Renal pelvis (tissue), 1 donor: ENCODE measurements at regions not wholly inside any gene's neighbourhood (a gene's known extent, or its start where the extent isn't known, plus 50 kb on each side); places are given as distances from the start of the nearest gene placed in this dataset.
"Not testable (repeated sequence)": the region's sequence is repeated elsewhere in the genome, so short reads cannot be mapped to it uniquely, and the experiment has no call there.

ENCODE experiments used
- DNase-seq: peaks from one replicate; pipeline ENCODE4 v3.0.0-alpha.2; 2013

DNA sequence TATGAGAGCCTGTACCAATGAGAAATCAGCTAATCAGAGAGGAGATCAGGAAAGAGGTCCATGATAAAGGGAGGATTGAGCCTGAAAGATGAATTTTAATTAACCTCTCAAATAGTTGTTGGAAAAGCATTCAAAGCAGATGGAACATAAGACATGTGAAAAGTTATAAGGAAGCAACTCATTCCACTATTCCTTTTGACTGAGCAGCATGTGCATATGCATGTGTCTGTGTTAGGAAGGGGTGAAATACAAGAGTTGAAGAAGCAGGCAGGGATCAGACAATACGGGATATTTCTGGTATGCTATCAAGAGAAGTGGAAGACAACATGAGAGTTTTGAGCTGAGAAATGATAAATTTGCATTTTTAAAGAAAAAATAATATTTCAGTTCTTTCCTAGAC is 624.8 kb upstream of the PTCHD4 start:
- DNase-seq = no peak

DNA sequence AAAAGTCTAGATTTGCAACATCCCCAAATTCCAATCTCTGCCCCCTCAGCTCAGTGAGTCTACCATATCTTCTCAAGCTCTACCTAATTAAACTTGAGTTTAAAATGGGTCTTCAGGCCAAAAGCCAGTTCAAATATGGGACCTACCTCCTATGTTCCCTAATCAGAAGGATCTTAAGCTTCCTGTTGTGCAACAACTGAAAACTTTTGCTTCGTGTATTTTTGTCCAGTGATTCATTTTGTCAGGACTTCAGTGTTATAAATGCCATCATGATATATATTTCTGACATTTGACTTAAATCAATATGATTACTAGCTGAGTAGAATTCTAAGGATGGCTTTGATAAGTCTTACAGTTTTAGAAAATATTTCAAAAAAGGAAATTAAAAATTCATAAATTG is 622.6 kb upstream of the PTCHD4 start:
- no peak for DNase-seq

DNA sequence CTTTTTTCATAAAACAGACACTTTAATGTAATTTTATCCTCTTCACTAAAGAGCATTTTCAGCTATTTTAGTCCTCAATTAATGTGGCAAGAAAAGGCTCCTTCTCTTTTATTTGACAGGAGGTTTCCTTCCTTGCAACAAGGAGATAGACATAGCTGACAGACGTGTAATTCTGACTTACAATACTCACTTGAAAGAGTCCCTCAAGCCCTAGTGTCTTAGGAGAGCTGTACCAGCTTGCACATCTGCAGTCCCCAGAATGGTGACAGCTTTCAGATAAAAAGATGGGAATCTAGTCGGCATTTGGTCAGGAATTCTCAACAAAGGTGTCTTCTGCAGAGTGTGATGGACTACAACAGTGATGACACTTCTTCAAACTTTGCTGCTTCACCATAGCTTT is 603.7 kb upstream of the PTCHD4 start:
- DNase-seq = no peak

DNA sequence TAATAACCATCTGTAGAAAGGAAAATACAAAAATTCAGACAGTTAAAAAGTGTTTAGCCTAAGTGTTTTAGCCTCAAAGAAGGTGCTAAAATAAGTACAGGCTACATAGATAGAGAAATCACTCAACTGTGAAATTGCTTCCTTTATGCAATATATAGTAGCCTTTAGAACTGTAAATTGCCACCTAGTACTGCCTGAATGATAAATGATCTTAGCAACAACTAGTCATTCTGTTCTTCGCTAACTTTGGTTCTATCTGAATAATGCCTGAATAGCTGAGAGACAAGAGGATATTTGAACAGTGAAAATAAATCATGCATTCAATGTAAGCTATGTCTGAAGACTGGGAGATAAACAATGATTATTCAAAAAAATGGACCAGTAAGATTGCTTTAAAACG is 603.3 kb upstream of the PTCHD4 start:
- DNase-seq = no peak

DNA sequence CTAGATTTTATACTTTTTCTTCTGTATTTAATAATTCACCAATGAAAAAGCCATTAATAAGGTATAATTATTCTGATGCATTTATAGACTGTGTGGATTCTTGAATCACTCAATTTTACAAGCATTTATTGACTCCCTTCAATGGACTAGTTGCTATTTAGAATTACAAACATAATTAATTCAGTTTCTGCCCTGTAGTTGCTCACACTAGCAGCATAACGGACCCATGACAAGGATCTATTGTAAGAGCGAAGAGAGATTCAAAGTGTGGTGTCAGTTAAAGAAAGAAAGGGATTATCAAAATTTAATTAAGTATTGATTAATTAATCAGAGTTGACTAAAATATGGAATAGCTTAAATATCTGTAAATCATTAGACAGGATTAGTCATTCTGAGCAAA is 602.6 kb upstream of the PTCHD4 start:
- no peak for DNase-seq

DNA sequence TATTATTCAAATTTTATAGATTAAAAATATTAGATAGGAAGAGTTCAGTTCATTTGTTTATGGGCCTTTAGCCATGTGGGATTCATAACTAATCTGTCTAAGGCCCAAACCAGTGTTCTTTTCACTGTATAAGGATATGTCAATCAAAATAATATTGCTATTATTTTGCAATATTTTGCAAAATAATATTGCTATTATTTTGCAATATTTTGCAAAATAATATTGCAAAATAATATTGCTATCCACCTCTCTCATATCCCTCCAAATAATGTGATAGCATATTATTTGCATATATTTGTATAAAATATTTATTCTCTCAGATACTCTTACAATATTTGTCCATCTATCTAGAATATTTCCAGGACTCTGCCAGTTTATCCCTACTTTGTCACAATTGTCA is 595.3 kb upstream of the PTCHD4 start:
- no peak for DNase-seq

DNA sequence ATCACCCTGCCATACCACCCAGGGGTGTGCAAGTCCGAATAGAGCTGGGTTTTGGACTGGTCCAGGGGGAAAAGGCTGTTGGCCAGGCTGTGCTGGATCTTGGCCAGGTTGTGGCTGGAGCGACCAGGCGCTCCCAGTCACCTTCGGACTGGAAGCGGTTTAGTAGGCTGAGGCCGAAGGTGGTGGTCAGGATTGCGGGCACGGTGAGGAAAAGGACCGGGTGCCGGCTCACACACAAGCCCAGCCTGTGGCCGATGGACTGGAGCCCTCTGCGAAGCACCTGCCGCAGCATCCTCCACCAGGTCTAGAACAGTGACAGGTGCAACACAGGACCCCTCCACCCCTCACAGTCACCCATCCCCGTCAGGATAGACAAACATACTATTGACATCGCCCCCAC is 590.6 kb upstream of the PTCHD4 start:
- no peak for DNase-seq

DNA sequence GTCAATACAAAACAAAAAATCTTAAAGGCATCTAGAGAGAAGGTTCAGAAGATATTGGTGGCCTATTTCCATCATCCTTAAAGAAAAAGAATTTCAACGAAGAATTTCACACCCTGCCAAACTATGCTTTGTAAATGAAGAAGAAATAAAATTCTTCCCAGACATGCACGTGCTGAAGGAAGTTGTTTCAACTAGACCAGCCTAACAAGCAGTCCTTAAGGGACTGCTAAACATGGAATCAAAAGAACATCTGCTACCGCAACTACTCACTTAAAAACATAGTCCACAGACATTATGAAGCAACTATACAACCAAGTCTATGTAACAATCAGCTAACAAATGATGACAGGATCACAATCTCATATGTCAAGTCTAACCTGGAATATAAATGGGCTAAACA is 584.9 kb upstream of the PTCHD4 start:
- DNase-seq = no peak

DNA sequence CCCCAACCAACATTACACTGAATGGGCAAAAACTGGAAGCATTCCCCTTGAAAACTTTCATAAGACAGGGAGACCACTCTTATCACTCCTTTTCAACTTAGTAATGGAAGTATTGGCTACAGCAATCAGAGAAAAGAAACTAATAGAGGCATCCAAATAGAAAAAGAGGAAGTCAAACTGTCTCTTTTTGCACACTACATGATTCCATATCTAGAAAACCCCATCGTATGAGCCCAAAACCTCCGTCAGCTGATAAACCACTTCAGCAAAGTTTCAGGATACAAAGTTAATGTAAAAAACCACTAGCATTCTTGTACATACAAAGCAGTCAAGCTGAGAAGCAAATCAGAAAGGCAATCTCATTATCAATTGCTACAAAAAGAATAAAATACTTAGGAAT is 580.4 kb upstream of the PTCHD4 start:
- no peak for DNase-seq

DNA sequence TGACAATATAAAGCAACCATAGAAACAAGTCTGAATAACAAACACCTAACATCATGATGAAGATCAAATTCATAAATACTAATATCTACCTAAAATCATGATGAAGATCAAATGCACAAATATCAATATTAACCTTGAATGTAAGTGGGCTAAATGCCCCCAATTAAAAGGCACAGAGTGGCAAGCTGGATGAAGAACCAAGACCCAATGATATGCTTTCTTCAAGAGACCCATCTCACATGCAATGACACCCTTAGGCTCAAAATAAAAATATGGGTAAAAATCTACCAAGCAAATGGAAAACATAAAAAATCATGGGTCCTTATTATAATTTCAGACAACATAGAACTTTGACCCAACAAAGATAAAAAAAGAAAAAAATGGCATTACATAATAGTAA is 578.5 kb upstream of the PTCHD4 start:
- DNase-seq = no peak

DNA sequence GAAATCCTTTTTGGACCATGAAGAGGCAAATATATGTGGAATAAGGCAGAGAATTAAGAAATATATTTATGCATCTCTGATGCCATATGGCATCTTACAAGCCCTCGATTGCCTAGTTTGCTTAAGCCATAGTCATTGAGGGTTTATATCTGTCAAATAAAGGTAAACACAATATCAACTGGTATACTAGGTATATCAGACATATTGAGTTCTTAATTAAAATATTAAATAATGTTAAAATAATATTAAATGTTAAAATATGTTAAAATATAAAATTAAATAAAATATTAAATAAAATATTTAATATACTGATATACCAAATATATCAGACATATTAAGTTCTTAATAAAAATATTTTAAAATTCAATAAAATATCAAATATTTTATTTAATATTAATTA is 567.4 kb upstream of the PTCHD4 start:
- DNase-seq = no peak

DNA sequence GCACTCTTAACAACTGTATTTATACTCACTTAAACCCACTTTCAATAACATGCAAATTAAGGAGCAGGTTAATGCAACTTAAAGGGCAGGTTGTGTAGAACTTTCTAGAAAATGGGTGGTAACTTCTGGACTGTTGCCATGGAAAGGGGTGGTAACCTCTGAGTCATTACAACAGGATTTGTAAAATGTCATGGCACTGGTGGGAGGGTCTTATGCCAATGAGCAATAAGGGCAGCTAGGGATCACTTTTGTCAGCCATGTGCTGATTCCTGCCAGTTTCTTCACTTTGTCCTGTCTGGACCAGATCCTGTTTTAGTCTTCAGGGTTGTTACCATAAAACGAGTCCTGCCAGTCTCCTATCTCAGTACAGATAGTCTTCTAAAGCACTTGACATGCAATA is 560.5 kb upstream of the PTCHD4 start:
- no peak for DNase-seq

DNA sequence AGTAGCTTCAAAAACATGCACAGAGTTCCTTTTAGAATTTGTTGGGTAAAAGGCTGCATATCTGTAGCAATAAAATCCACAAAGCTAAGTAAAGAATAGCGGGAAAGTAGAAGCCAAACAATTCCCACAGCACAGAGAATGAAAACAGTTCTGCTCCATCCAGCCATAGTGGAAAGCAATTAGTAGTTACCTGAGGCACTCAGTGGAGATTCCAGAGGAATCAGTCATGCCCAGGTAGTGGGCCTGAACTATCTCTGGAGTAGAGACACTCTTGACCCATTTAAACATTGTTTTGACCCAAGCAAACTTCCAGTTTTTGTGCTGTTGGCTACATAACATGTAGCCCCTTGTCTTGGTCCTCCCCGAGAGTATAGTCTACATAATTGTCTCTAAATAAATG is 559.5 kb upstream of the PTCHD4 start:
- no peak for DNase-seq

DNA sequence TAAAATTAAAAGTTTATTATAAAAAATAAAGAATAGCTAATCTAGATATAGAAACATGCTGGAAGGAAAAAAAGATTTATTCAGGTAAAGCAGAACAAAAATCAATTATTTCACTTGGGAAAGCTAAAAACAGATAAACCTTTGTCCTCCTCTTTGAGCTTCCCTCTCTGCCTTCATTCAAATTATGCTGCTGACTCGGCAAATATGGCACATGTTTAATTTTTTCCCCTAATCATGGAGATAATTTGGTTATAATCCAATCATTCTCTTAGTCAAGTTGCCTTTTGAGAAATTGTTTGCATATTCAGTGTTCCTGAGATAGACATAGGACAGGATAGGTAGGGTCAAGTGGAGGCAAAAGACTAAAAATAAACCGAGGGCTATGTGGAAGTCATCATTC is 556.8 kb upstream of the PTCHD4 start:
- DNase-seq = no peak

DNA sequence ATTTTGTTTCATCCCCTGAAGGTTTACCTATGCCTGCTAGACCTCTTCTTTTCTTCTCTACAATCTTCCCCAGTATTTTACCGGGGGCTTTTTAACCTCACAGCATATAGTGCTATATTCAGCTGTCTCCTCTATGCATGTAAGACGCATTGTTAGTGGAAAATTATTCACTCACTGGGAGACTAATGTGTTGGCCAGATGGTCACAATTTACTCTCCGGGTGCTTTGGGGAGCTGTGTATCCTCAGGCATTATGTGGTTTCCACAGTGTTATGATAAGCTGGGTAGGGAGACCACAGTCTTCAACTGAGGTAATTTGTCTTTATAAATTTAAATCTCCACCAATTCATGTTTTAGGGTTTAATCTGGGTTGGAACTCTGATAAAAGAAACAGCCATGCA is 553.8 kb upstream of the PTCHD4 start:
- no peak for DNase-seq

DNA sequence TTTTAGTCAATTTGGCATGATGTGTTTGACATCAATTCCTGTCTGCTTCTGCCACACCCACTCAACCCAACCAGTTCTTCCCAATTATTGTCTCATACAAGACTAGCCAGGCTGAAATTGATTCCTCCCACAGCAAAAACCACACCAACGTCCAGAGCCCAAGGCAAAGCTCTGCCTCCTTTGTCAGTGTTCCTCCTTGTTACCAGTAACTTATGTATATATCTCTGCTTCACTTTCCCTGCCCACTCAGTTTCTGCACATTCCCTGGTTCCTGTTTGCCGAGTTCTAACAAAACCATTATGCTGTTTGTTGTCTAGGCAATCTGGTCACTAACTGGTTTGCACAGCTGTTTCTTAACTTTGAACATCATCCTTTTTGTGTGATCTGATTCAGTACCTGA is 547.9 kb upstream of the PTCHD4 start:
- no peak for DNase-seq

DNA sequence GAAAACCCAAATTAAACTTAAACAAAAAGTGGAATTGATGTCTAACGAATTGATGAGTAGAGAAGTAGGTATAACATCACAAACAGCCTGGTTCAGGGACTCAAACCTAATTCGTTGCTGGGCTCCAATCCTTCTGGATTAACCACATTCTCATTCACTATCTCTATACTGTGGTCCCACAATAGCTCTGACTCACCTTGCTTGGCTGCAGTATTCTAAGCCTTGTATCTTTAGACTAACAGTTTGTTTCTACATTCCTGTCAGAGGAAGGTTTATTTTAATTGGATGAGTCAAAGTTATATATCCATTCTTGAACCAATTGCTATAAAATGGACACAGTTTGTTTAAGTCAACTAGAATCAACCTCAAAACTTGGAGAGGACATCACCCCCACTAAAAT is 530.5 kb upstream of the PTCHD4 start:
- no peak for DNase-seq

DNA sequence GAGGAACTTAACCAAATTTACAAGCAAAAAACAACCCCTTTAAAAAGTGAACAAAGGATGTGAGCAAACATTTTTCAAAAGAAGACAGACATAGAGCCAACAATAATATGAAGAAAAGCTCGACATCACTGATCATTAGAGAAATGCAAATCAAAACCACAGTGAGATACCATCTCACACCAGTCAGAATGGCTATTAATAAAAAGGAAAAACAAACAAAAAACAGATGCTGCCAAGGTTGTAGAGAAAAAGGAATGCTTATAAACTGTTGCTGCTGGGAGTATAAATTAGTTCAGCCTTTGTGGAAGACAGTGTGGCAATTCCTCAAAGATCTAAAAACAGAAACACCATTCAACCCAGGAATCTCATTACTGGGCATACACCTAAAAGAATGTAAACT is 527.8 kb upstream of the PTCHD4 start:
- not testable (repeated sequence) for DNase-seq

DNA sequence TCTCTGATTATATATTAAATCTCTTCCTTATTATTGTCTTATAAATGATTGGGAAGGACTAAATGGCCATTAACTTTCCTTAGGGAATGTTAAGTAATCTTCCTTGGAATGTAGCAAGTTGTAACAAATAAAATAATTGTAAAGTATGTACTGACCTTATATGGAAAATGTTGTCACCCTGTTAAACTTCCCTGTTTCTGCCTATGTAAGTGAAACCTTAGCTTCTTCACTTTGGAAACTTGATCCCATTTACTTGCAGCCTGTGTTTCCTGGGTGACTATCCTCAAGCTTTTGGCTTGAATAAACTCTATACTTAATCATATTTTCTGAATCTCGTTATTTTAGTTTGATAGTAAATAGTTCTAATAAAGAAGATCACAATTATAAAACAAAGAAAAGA is 519.5 kb upstream of the PTCHD4 start:
- DNase-seq = no peak

DNA sequence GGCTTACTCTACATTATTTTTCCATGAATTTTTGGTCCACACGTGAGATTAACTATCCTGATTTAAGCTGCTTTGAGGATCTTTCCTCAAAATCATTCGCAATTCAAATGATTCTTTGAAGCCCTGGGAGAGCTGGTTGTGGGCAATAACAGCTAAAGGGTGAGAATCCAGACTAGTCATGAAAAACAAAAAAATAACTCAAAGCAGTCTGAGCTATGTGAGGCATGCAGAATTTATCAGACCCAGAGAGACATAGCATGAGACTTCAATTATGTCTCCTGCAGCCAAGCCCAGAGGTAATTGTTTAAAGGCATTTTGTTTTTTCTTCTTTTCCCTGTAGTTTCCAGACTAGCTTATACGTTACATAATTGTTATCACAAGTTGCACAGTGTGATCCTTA is 517.3 kb upstream of the PTCHD4 start:
- no peak for DNase-seq

DNA sequence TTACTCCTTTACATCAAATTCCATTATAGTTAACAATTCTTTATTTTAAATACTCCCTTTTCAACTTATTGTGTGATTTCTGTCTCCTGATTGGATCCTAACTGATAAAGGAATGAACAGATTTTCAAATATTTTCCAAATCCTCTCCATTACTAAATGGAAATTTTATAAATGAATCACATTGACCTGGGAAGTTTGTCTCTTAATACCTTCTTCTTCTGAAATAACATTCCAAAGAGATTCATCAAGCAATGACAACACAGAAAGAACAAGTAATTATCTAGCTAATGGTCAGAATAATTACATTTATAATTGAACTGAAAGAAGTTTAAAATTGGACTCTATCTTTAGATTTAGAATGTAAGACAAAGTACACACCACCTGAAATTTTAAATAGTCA is 515.4 kb upstream of the PTCHD4 start:
- no peak for DNase-seq

DNA sequence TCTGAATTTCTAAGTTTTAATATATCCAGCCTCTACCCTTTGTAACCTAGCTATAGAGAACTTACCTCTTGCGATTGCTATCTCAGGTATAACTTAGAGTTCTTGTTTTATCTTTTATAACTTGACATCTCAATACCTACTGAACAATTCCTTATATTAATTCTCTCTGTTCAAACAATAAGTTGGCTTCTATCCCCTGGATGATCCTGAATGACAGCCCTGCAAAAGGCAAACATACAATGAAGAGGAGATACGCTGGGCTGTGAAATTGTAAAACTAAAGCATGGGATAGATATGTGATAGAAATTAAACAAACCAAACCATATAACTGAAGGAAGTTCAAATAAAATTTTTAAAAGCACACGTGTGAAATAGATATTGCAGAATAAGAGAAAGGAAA is 513.6 kb upstream of the PTCHD4 start:
- no peak for DNase-seq

DNA sequence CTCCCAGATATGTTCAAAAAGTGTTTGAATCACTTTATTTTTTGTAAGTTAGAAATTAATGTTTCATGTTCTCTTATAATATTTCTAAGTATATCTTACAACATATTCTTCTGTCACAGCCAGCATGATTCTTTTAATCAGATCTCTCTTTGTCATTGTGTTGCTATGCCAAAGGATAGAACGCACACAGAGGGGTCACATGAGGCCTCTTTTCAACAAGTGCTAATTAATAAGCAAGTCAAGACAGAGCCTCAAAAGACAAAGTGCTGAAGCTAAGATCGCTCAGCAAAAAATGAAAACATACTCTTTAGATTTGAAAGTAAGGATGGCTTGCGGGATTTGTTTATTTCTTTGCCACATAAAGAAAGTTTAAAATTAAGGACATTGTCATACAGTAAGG is 508.8 kb upstream of the PTCHD4 start:
- DNase-seq = no peak

DNA sequence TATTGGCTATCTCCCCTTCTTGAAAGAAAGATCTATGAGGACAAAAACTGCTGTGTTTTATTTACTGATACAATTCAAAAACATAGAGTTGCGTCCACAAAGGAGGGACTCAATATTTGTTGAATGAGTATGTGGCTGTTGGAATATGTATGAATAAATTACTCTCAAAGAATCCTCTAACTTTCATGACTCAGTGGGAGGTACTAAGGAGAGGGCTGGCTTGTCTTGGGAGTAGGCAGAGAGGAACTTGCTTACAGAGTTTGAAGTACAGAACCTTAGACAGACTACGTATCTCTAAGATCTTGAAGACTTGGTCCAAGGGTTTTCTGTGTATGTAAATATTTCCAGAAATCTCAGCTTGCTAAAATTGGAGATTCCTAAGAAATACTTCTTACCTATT is 504.0 kb upstream of the PTCHD4 start:
- no peak for DNase-seq

DNA sequence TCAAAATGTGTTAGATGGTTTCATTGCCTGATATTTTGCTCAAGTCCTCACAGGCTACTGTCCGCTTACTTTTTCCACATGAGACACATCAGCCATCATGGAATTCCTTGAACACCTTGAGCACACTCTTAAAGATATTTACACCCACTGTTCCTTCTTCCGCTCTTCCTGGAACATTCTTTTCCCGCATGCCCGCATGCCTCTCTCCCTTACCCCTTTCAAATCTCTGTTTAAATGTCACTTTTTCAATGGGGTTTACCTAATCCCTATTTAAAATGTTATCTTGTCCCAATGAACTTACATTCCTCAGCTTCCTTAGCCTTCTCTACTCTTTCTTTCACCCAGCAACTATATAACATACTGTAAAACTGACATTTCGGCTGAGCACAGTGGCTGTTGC is 503.3 kb upstream of the PTCHD4 start:
- no peak for DNase-seq
